Right cardiac atrium (tissue), 5 donors: ENCODE measurements at regions not wholly inside any gene's neighbourhood (a gene's known extent, or its start where the extent isn't known, plus 50 kb on each side); places are given as distances from the start of the nearest gene placed in this dataset.
"Not testable (repeated sequence)": the region's sequence is repeated elsewhere in the genome, so short reads cannot be mapped to it uniquely, and the experiment has no call there.

Experiments
- ATAC-seq, 2 donors: fragments of 200-7000 bp; cut with Tn5 transposase; one replicate each; pipeline versions ENCODE4 v1.8.0 to v1.9.1; 2020; ENCODE audit warnings: moderate library complexity in 2 of 2, mild to moderate bottlenecking in 1 of 2
- DNase-seq, 3 donors: peaks; one replicate each; pipeline ENCODE4 v3.0.0-alpha.2; 2020
- H3K27ac ChIP-seq: one replicate; pipeline ENCODE4 v1.5.1; 2013; ENCODE audit warnings: mild to moderate bottlenecking, low read length, control low read depth, moderate library complexity
- H3K27me3 ChIP-seq: one replicate; pipeline ENCODE4 v1.6.1; 2013; ENCODE audit not compliant: control insufficient read depth, insufficient read depth
- H3K4me1 ChIP-seq: one replicate; pipeline ENCODE4 v1.6.1; 2013; ENCODE audit warnings: low read length; ENCODE audit not compliant: control insufficient read depth, insufficient read depth
- H3K4me3 ChIP-seq: one replicate; pipeline ENCODE4 v1.5.1; 2013; ENCODE audit warnings: low read length, control low read depth
- H3K9me3 ChIP-seq: one replicate; pipeline ENCODE4 v1.6.1; 2013; ENCODE audit warnings: low read length; ENCODE audit not compliant: control insufficient read depth
- WGBS: extraction: QIAGEN DNeasy Blood & Tissue Kit; methylation state at CpG from one replicate; pipeline ENCODE4 v1.1.7; 2013; 5-methylcytosine and 5-hydroxymethylcytosine counted together
- intact Hi-C, 4 donors: fragments of 100-400 bp; cut with DNase I; formaldehyde crosslinking; loops; one replicate each; pipeline versions ENCODE4 v1.11.0 to v1.14.0; 2022 to 2023
- donor health status: healthy with polysubstance abuse.
- donor health status: DM: no; HTN: yes; CAD: no.
- donor health status: DM: no; HTN: no; CAD: no.
- donor health status: DM: no; HTN: yes; CAD: no; lungs with severe emphysema.
- donor health status: DM: yes; HTN: yes; CAD: no.

GRCh38 chr17:73910206-73910605 is 266.0 kb upstream of the SDK2 start:
- ATAC-seq (no peak), DNase-seq (no peak)
- no peak overlapping the region for H3K4me3 ChIP-seq
- no peaks in the 10 kb centered on the region for H3K27me3 ChIP-seq
- intact Hi-C loops, result no loop called here
- peaks cover 4% of the 10 kb centered on the region for H3K9me3 ChIP-seq
- 58% methylated on average over 4 of the region's 4 CpGs for WGBS
- no peak overlapping the region for H3K27ac ChIP-seq
- H3K4me1 ChIP-seq, result no peaks in the 10 kb centered on the region

DNA sequence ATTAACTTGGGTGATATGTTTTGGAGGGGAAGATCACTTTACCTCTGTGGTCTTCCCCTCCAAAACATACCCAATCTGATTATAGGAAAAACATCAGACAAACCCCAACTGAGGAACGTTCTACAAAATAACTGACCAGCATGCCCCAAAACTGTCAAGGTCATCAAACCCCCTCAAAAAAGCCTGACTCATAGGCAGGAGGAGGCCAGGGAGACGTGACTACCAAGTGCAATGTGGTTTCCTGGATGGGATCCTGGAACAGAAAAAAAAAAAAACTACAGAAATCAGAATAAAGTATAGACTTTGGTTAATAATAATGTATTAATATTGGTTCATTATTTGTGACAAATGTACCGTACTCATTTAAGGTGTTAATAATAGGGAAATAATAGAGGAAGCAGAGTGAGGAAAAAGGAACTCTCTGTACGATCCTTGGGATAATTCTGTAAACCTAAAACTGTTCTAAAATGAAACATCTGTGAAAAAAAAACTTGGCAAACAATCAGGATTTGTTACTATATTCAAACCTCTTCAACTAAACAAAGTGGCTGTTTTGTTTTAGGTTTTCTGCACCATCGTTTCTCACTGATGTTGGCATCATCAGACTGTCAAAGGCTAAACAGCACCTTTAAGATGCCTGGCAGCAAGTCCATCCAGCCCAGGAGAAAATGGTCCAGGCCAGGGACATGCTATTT is 266.7 kb upstream of the SDK2 start:
- ATAC-seq (no peak), DNase-seq (no peak)
- H3K4me1 ChIP-seq, result no peaks in the 10 kb centered on the region
- 44% methylated on average over 5 of the region's 5 CpGs for WGBS
- H3K4me3 ChIP-seq, result no peak overlapping the region
- intact Hi-C loops, result no loop called here
- no peaks in the 10 kb centered on the region for H3K27me3 ChIP-seq
- H3K27ac ChIP-seq, result no peak overlapping the region
- H3K9me3 ChIP-seq, result peaks cover 4% of the 10 kb centered on the region

GRCh38 chr17:73911726-73912372 is 267.6 kb upstream of the SDK2 start:
- H3K27ac ChIP-seq, result no peak overlapping the region
- H3K9me3 ChIP-seq, result peaks cover 4% of the 10 kb centered on the region
- 78% methylated on average over 6 of the region's 6 CpGs for WGBS
- no peak for DNase-seq
- ATAC-seq, result no peak
- intact Hi-C loops, result no loop called here
- no peaks in the 10 kb centered on the region for H3K27me3 ChIP-seq
- no peaks in the 10 kb centered on the region for H3K4me1 ChIP-seq
- H3K4me3 ChIP-seq, result no peak overlapping the region

DNA sequence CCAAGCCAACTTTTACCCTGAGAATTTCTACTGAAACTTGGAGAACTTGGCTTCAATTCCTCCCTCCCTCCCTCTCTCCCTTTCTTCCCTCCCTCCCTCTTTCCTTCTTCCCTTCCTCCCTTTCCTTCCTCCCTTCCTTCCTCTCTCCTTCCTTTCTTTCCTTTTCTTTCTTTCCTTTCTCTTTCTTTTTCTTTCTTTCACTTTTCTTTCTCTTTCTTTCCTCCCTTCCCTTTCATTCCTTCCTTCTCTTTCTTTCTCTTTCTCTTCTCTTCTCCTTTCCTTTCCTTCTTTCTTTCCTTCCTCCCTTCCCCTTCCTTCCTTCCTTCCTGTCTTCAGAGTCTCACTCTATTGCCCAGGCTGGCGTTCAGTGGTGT is 268.1 kb upstream of the SDK2 start:
- H3K27me3 ChIP-seq, result no peaks in the 10 kb centered on the region
- no peaks in the 10 kb centered on the region for H3K4me1 ChIP-seq
- 79% methylated on average over 1 of the region's 1 CpG for WGBS
- intact Hi-C loops, result no loop called here
- ATAC-seq, result no peak
- H3K27ac ChIP-seq, result no peak overlapping the region
- DNase-seq, result no peak
- peaks cover 4% of the 10 kb centered on the region for H3K9me3 ChIP-seq
- H3K4me3 ChIP-seq, result no peak overlapping the region

GRCh38 chr17:73914536-73915274 is 270.5 kb upstream of the SDK2 start:
- DNase-seq, result no peak
- Histone ChIP-seq H3K27me3 (no peaks in the 10 kb centered on the region), H3K4me3 (no peak overlapping the region), H3K9me3 (peaks cover 4% of the 10 kb centered on the region), H3K27ac (no peak overlapping the region), H3K4me1 (no peaks in the 10 kb centered on the region)
- intact Hi-C loops, result no loop called here
- ATAC-seq, result no peak
- WGBS, result 69% methylated on average over 7 of the region's 7 CpGs

- ATAC-seq, result not testable (repeated sequence)
Observed at GRCh38 chr17:73919033-73919432, 274.8 kb upstream of the SDK2 start.

DNA sequence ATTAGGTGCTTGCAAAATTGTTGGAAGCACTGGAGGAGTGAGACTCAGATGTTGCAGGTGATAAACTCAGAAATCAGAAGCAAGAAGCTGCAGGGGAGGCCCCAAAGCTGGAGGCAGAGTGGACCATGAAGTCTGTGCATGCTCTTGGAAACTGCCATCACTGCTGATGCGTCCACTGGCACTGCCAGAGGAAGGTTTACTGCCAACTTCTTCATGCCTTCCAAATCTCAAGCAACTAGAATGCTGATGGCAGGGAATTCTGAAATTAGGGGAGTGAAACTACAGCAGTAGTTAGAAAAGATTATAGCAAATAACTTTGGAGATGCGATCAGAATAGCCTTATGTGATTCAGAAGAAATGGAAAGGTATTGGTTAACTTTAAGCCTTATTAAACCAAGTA is 277.1 kb upstream of the SDK2 start:
- Histone ChIP-seq H3K9me3 (no peaks in the 10 kb centered on the region), H3K27me3 (no peaks in the 10 kb centered on the region), H3K4me1 (no peaks in the 10 kb centered on the region), H3K4me3 (no peak overlapping the region), H3K27ac (no peak overlapping the region)
- DNase-seq (no peak), ATAC-seq (no peak)
- intact Hi-C loops, result no loop called here
- WGBS, result 77% methylated on average over 2 of the region's 2 CpGs

More at GRCh38 chr17:73919033-73919432, 274.8 kb upstream of the SDK2 start:
- DNase-seq, H3K27me3 ChIP-seq, intact Hi-C loops, H3K4me3 ChIP-seq, H3K4me1 ChIP-seq, H3K9me3 ChIP-seq, H3K27ac ChIP-seq: not testable (repeated sequence)
- 77% methylated on average over 3 of the region's 3 CpGs for WGBS

DNA sequence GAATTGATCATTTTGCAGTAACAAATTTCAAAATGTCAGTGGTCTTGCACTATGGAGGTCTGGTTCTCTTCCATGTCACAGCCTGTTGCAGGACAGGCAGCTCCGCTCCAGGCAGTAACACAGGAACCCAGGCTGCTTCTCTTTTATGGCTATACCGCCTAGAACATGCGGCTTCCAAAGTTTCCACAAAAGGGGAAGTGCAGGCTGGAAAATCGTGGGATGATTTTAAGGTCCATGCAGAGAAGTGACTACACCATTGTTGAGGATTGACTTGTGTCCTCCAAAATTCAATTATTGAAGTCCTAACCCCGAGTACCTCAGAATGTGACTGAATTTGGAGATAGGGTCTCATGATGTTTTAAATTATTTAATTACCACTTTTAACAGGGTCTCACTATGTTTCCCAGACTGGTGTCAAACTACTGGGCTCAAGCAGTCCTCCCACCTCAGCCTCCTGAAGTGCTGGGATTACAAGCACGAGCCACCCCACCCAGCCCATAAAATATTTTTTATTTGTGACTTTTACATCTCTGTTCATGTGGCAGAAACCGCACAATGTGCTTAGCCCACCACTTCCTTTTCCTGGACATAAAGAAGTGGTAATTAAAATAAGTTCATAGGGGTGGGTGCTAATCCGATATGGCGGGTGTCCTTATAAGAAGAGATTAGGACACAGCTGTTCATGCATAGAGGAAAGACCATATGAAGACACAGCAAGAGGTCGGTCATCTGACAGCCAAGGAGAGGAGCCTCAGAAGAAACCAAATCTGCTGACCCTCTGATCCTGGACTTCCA is 279.2 kb upstream of the RPL38 start:
- Histone ChIP-seq H3K9me3 (no peaks in the 10 kb centered on the region), H3K27me3 (no peaks in the 10 kb centered on the region), H3K4me3 (no peak overlapping the region), H3K4me1 (no peaks in the 10 kb centered on the region), H3K27ac (no peak overlapping the region)
- DNase-seq (no peak), ATAC-seq (no peak)
- intact Hi-C loops, result no loop called here
- 70% methylated on average over 10 of the region's 10 CpGs for WGBS

GRCh38 chr17:73924909-73925186 is 278.6 kb upstream of the RPL38 start:
- no peaks in the 10 kb centered on the region for H3K4me1 ChIP-seq
- no peaks in the 10 kb centered on the region for H3K9me3 ChIP-seq
- no peak overlapping the region for H3K27ac ChIP-seq
- DNase-seq, result no peak
- H3K27me3 ChIP-seq, result no peaks in the 10 kb centered on the region
- no peak overlapping the region for H3K4me3 ChIP-seq
- intact Hi-C loops, result no loop called here
- no peak for ATAC-seq

GRCh38 chr17:73929860-73930430 is 273.5 kb upstream of the RPL38 start:
- no peak overlapping the region for H3K27ac ChIP-seq
- WGBS, result 38% methylated on average over 8 of the region's 8 CpGs
- intact Hi-C loops, result no loop called here
- no peaks in the 10 kb centered on the region for H3K4me1 ChIP-seq
- ATAC-seq (no peak), DNase-seq (no peak)
- H3K9me3 ChIP-seq, result no peaks in the 10 kb centered on the region
- no peak overlapping the region for H3K4me3 ChIP-seq
- H3K27me3 ChIP-seq, result peaks cover 3% of the 10 kb centered on the region
